IMR-90 (cell line): ENCODE measurements at regions not wholly inside any gene's neighbourhood (a gene's known extent, or its start where the extent isn't known, plus 50 kb on each side); places are given as distances from the start of the nearest gene placed in this dataset.

Source experiments
- ATAC-seq: fragments of 200-7000 bp; cut with Tn5 transposase; 2 replicates; pipeline ENCODE4 v1.9.1; 2020; ENCODE audit warnings: low read depth, mild to moderate bottlenecking, moderate library complexity
- BruUV-seq: library from RNA; stranded (reverse); fragments of 400-500 nt; replicated peaks from 2 replicates; lab custom pipeline; 2021; lab: Mats Ljungman, UMichigan
- CTCF ChIA-PET: fragments of 300-600 bp; formaldehyde crosslinking; extraction: SDS; loops from one replicate; lab custom pipeline; 2021; ENCODE audit warnings: antibody characterized with exemption; lab: Yijun Ruan, JAX
- POLR2A ChIA-PET: fragments of 300-600 bp; sonication (Branson Sonifier 250); formaldehyde crosslinking; loops from one replicate; lab custom pipeline; 2022; ENCODE audit warnings: antibody characterized with exemption; ENCODE audit not compliant: unreplicated experiment; lab: Charles Lee
- DNase-seq: peaks from one replicate; pipeline ENCODE4 v3.0.0; 2013
- H2AFZ ChIP-seq: replicated peaks from 2 replicates; pipeline ENCODE3; 2013; ENCODE audit warnings: low read length, mild to moderate bottlenecking; ENCODE audit not compliant: poor library complexity
- H2AK5ac ChIP-seq: 2 replicates; pipeline ENCODE4 v1.6.1; 2013; ENCODE audit warnings: low read depth, low read length, inconsistent platforms
- H2AK9ac ChIP-seq: replicated peaks from 2 replicates; pipeline ENCODE3; 2013; ENCODE audit warnings: mild to moderate bottlenecking, low read depth, low read length, moderate library complexity; ENCODE audit not compliant: poor library complexity
- H2BK120ac ChIP-seq: 2 replicates; pipeline ENCODE4 v1.6.1; 2013; ENCODE audit warnings: low read depth, low read length, inconsistent platforms
- H2BK15ac ChIP-seq: 3 replicates; pipeline ENCODE4 v1.6.1; 2013; ENCODE audit warnings: low read depth, low read length, inconsistent platforms
- H2BK20ac ChIP-seq: 2 replicates; pipeline ENCODE4 v1.6.1; 2013; ENCODE audit warnings: low read depth, mild to moderate bottlenecking, inconsistent platforms, low read length, moderate library complexity
- H2BK5ac ChIP-seq: 2 replicates; pipeline ENCODE4 v1.6.1; 2013; ENCODE audit warnings: mild to moderate bottlenecking, low read depth, low read length, inconsistent platforms; ENCODE audit not compliant: poor library complexity, severe bottlenecking
- H3K14ac ChIP-seq: replicated peaks from 2 replicates; pipeline ENCODE4 v1.6.1; 2013; ENCODE audit warnings: low read depth, low read length, inconsistent platforms
- H3K18ac ChIP-seq: 2 replicates; pipeline ENCODE4 v1.6.1; 2013; ENCODE audit warnings: low read depth, low read length, control low read depth
- H3K23ac ChIP-seq: 2 replicates; pipeline ENCODE4 v1.6.1; 2013; ENCODE audit warnings: low read depth, low read length, inconsistent platforms
- H3K27ac ChIP-seq: 2 replicates; pipeline ENCODE4 v1.5.1; 2013; ENCODE audit warnings: mild to moderate bottlenecking, control low read depth, low read length; ENCODE audit not compliant: insufficient read depth
- H3K27me3 ChIP-seq: 2 replicates; pipeline ENCODE4 v1.6.1; 2013; ENCODE audit warnings: low read length; ENCODE audit not compliant: control insufficient read depth, insufficient read depth
- H3K36me3 ChIP-seq: 2 replicates; pipeline ENCODE4 v1.6.1; 2013; ENCODE audit warnings: low read length, mixed read lengths; ENCODE audit not compliant: control insufficient read depth, insufficient read depth
- H3K4ac ChIP-seq: 2 replicates; pipeline ENCODE4 v1.6.1; 2013; ENCODE audit warnings: low read depth, low read length, inconsistent platforms
- H3K4me1 ChIP-seq: 2 replicates; pipeline ENCODE4 v1.6.1; 2013; ENCODE audit warnings: low read length, mixed read lengths; ENCODE audit not compliant: control insufficient read depth, insufficient read depth
- H3K4me2 ChIP-seq: 2 replicates; pipeline ENCODE4 v1.6.1; 2013; ENCODE audit warnings: low read depth, mild to moderate bottlenecking, control low read depth, low read length, moderate library complexity
- H3K4me3 ChIP-seq: 2 replicates; pipeline ENCODE4 v1.5.1; 2013; ENCODE audit warnings: low read depth, mild to moderate bottlenecking, control low read depth, low read length, moderate library complexity; ENCODE audit not compliant: insufficient read depth
- H3K56ac ChIP-seq: 2 replicates; pipeline ENCODE4 v1.6.1; 2013; ENCODE audit warnings: low read length, inconsistent platforms; ENCODE audit not compliant: insufficient read depth; ENCODE audit errors: extremely low read depth
- H3K79me1 ChIP-seq, 2 experiments: 2 replicates each; pipeline ENCODE4 v1.6.1; 2013; ENCODE audit warnings: low read length in 2 of 2, inconsistent platforms in 1 of 2, low read depth in 1 of 2
- H3K9ac ChIP-seq: 2 replicates; pipeline ENCODE4 v1.6.1; 2013; ENCODE audit warnings: low read depth, low read length, control low read depth
- H3K9me1 ChIP-seq: 2 replicates; pipeline ENCODE4 v1.6.1; 2013; ENCODE audit warnings: low read length, inconsistent platforms; ENCODE audit not compliant: insufficient read depth
- H3K9me3 ChIP-seq: 2 replicates; pipeline ENCODE4 v1.6.1; 2013; ENCODE audit warnings: low read length; ENCODE audit not compliant: control insufficient read depth, insufficient read depth
- H4K20me1 ChIP-seq: 2 replicates; pipeline ENCODE4 v1.6.1; 2013; ENCODE audit warnings: low read length, inconsistent platforms; ENCODE audit not compliant: insufficient read depth
- H4K5ac ChIP-seq: 2 replicates; pipeline ENCODE4 v1.6.1; 2013; ENCODE audit warnings: mild to moderate bottlenecking, low read depth, low read length, control low read depth
- H4K8ac ChIP-seq, 2 experiments: 2 replicates each; pipeline ENCODE4 v1.6.1; 2013; ENCODE audit warnings: low read depth in 2 of 2, low read length in 2 of 2, control low read depth in 1 of 2, inconsistent platforms in 1 of 2
- H4K91ac ChIP-seq: 2 replicates; pipeline ENCODE4 v1.6.1; 2013; ENCODE audit warnings: low read depth, low read length, inconsistent platforms; ENCODE audit not compliant: insufficient read depth
- BHLHE40 ChIP-seq: fragments of 150-350 bp; IDR thresholded peaks from 2 replicates; pipeline ENCODE4 v1.6.1; 2016; ENCODE audit warnings: mild to moderate bottlenecking, low read depth, low read length
- CEBPB ChIP-seq: IDR thresholded peaks from 2 replicates; pipeline ENCODE4 v1.6.1; 2012; ENCODE audit warnings: low read depth, low read length, improper control_type of control experiment
- CHD1 ChIP-seq: IDR thresholded peaks from 2 replicates; pipeline ENCODE4 v1.6.1; 2012; ENCODE audit warnings: low read depth, low read length, improper control_type of control experiment
- CTCF ChIP-seq: conservative IDR thresholded peaks from 2 replicates; pipeline ENCODE4 v1.5.1; 2012; ENCODE audit warnings: mild to moderate bottlenecking, low read depth, low read length, improper control_type of control experiment
- ELK1 ChIP-seq: fragments of 150-350 bp; IDR thresholded peaks from 2 replicates; pipeline ENCODE4 v1.6.1; 2016; ENCODE audit warnings: low read depth, mild to moderate bottlenecking, low read length, moderate library complexity, borderline replicate concordance
- FOS ChIP-seq: fragments of 150-350 bp; IDR thresholded peaks from 2 replicates; pipeline ENCODE4 v1.6.1; 2016; ENCODE audit warnings: low read depth, low read length
- MAFK ChIP-seq: IDR thresholded peaks from 2 replicates; pipeline ENCODE4 v1.6.1; 2012; ENCODE audit warnings: low read depth, low read length, improper control_type of control experiment
- MAZ ChIP-seq: IDR thresholded peaks from 2 replicates; pipeline ENCODE4 v1.6.1; 2012; ENCODE audit warnings: low read depth, mild to moderate bottlenecking, low read length, improper control_type of control experiment, moderate library complexity, borderline replicate concordance
- MXI1 ChIP-seq: IDR thresholded peaks from 2 replicates; pipeline ENCODE4 v1.6.1; 2012; ENCODE audit warnings: low read depth, mild to moderate bottlenecking, low read length, moderate library complexity, borderline replicate concordance
- NFE2L2 ChIP-seq: fragments of 150-350 bp; IDR thresholded peaks from 2 replicates; pipeline ENCODE4 v1.6.1; 2016; ENCODE audit warnings: low read depth, mild to moderate bottlenecking, low read length
- POLR2A ChIP-seq: IDR thresholded peaks from 2 replicates; pipeline ENCODE4 v1.6.1; 2012; ENCODE audit warnings: mild to moderate bottlenecking, low read depth, low read length
- RAD21 ChIP-seq: IDR thresholded peaks from 2 replicates; pipeline ENCODE4 v1.6.1; 2012; ENCODE audit warnings: low read length, improper control_type of control experiment
- RCOR1 ChIP-seq: IDR thresholded peaks from 2 replicates; pipeline ENCODE4 v1.6.1; 2012; ENCODE audit warnings: mild to moderate bottlenecking, low read length, improper control_type of control experiment; ENCODE audit not compliant: insufficient replicate concordance
- RFX5 ChIP-seq: IDR thresholded peaks from 2 replicates; pipeline ENCODE4 v1.8.0; 2012; ENCODE audit warnings: low read depth, mild to moderate bottlenecking, low read length, moderate library complexity
- SMC3 ChIP-seq: fragments of 150-350 bp; IDR thresholded peaks from 2 replicates; pipeline ENCODE4 v1.6.1; 2016; ENCODE audit warnings: low read depth, mild to moderate bottlenecking, antibody characterized with exemption, low read length, moderate library complexity
- dilution Hi-C: fragments of 300-500 bp; cut with HindIII; formaldehyde crosslinking; loops from one replicate; pipeline ENCODE4 v1.14.3; 2018; ENCODE audit warnings: low sequenced_read_pairs; ENCODE audit not compliant: unreplicated experiment
- in situ Hi-C: fragments of 300-500 bp; cut with MboI; formaldehyde crosslinking; loops from 3 replicates; pipeline ENCODE4 v1.14.3; 2019; ENCODE audit warnings: low sequenced_read_pairs, inconsistent platforms, mixed read lengths
- intact Hi-C: fragments of 100-400 bp; cut with micrococcal nuclease; formaldehyde crosslinking; loops from 2 replicates; pipeline ENCODE4 v1.10.0; 2022
- TF ChIP-seq, protein P1 (sequence below): fragments of 150-350 bp; IDR thresholded peaks from 2 replicates; pipeline ENCODE4 v1.6.1; 2017; ENCODE audit warnings: mild to moderate bottlenecking, antibody characterized with exemption, low read length, low read depth

GRCh38 chr3:161737171-161737570 is 240.6 kb downstream of the OTOL1 start:
- no peaks in the 10 kb centered on the region for H3K79me1 ChIP-seq
- peaks cover 4% of the 10 kb centered on the region; the same call in 1 of the 2 replicates for H3K9me3 ChIP-seq
- no peaks in the 10 kb centered on the region for H3K36me3 ChIP-seq
- H2BK120ac ChIP-seq, result no peak overlapping the region
- no peaks in the 10 kb centered on the region for H3K9me1 ChIP-seq
- H3K4me2 ChIP-seq, result no peak overlapping the region
- H3K56ac ChIP-seq, result no peak overlapping the region
- H2BK20ac ChIP-seq, result no peak overlapping the region
- no peak overlapping the region for H3K18ac ChIP-seq
- dilution Hi-C loops (no loop called here), intact Hi-C loops (no loop called here), in situ Hi-C loops (no loop called here)
- H4K20me1 ChIP-seq, result no peaks in the 10 kb centered on the region
- no peak overlapping the region for H2AK9ac ChIP-seq
- no peak overlapping the region for H3K27ac ChIP-seq
- CTCF ChIA-PET, result no interaction called here
- no peak overlapping the region for H3K14ac ChIP-seq
- H2BK5ac ChIP-seq, result no peak overlapping the region
- no peak overlapping the region for H3K4me3 ChIP-seq
- ATAC-seq (no peak), DNase-seq (no peak)
- no peaks in the 10 kb centered on the region for H3K4me1 ChIP-seq
- H4K8ac ChIP-seq, result no peak overlapping the region
- no TSS peak for BruUV-seq
- no peak overlapping the region for H4K5ac ChIP-seq
- H3K27me3 ChIP-seq, result no peaks in the 10 kb centered on the region
- H3K4ac ChIP-seq, result no peak overlapping the region
- H4K91ac ChIP-seq, result no peak overlapping the region
- no peak overlapping the region for H3K23ac ChIP-seq
- no peak overlapping the region for H3K9ac ChIP-seq
- H2AFZ ChIP-seq, result no peak overlapping the region
- POLR2A ChIA-PET, result no interaction called here
- no peak overlapping the region for H2AK5ac ChIP-seq
- TF ChIP-seq SMC3 (no peak), CHD1 (no peak), ELK1 (no peak), CTCF (no peak), MAZ (no peak), BHLHE40 (no peak), MXI1 (no peak), MAFK (no peak), CEBPB (no peak), RFX5 (no peak), RCOR1 (no peak), FOS (no peak), NFE2L2 (no peak), RAD21 (no peak), POLR2A (no peak)
- TF ChIP-seq, protein P1, sequence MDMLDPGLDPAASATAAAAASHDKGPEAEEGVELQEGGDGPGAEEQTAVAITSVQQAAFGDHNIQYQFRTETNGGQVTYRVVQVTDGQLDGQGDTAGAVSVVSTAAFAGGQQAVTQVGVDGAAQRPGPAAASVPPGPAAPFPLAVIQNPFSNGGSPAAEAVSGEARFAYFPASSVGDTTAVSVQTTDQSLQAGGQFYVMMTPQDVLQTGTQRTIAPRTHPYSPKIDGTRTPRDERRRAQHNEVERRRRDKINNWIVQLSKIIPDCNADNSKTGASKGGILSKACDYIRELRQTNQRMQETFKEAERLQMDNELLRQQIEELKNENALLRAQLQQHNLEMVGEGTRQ, result no peak
- H2BK15ac ChIP-seq, result no peak overlapping the region
